SK-N-SH (cell line): ENCODE measurements at regions not wholly inside any gene's neighbourhood (a gene's known extent, or its start where the extent isn't known, plus 50 kb on each side); places are given as distances from the start of the nearest gene placed in this dataset.

Source experiments
- CTCF ChIA-PET: fragments of 300-600, 350-600 bp; formaldehyde crosslinking; extraction: SDS; loops from one replicate; lab custom pipeline; 2021; lab: Yijun Ruan, JAX
- POLR2A ChIA-PET: fragments of 350-600 bp; sonication (Branson Sonifier 250); formaldehyde crosslinking; extraction: SDS; loops from one replicate; lab custom pipeline; 2020; ENCODE audit warnings: antibody characterized with exemption, inconsistent platforms; lab: Yijun Ruan, JAX
- DNase-seq: peaks from one replicate; pipeline ENCODE4 v3.0.0; 2012
- H2AFZ ChIP-seq: fragments of 200-600 bp; sonication (generic); 2 replicates; pipeline ENCODE4 v1.8.1; 2016; ENCODE audit warnings: antibody characterized with exemption, mild to moderate bottlenecking, low read depth
- H3F3A ChIP-seq: fragments of 200-600 bp; sonication (generic); replicated peaks from 2 replicates; pipeline ENCODE3; 2016; ENCODE audit warnings: antibody characterized with exemption, mild to moderate bottlenecking; ENCODE audit not compliant: insufficient read depth
- H3K27ac ChIP-seq, 2 experiments: fragments of 200-500 bp in 1 of 2; fragments of 200-600 bp in 1 of 2; sonication (Bioruptor generic) in 1 of 2; sonication (generic), shearing (Covaris generic) in 1 of 2; 2 replicates each; pipeline versions ENCODE4 v1.5.1 to v1.6.1; 2014 to 2016; ENCODE audit warnings: low read depth in 2 of 2, inconsistent platforms in 1 of 2, low read length in 1 of 2, mild to moderate bottlenecking in 1 of 2, mixed read lengths in 1 of 2
- H3K27me3 ChIP-seq: fragments of 200-600 bp; sonication (generic), shearing (Covaris generic); 2 replicates; pipeline ENCODE4 v1.6.1; 2016; ENCODE audit warnings: mixed run types; ENCODE audit not compliant: insufficient read depth
- H3K36me3 ChIP-seq, 2 experiments: fragments of 200-500 bp in 1 of 2; fragments of 200-600 bp in 1 of 2; sonication (Bioruptor generic) in 1 of 2; sonication (generic) in 1 of 2; replicated peaks in 1 of 2; 2 replicates each; pipeline versions ENCODE3 to v1.5.1; 2014 to 2016; ENCODE audit warnings: low read length in 1 of 2, mild to moderate bottlenecking in 1 of 2; ENCODE audit not compliant: insufficient read depth in 2 of 2, control insufficient read depth in 1 of 2
- H3K4me1 ChIP-seq, 2 experiments: fragments of 200-500 bp in 1 of 2; fragments of 200-600 bp in 1 of 2; sonication (Bioruptor generic) in 1 of 2; sonication (generic), shearing (Covaris generic) in 1 of 2; 2 replicates each; pipeline versions ENCODE4 v1.5.1 to v1.6.1; 2014 to 2016; ENCODE audit warnings: low read depth in 1 of 2, low read length in 1 of 2, mixed run types in 1 of 2; ENCODE audit not compliant: insufficient read depth in 2 of 2, control insufficient read depth in 1 of 2
- H3K4me2 ChIP-seq: fragments of 200-600 bp; sonication (generic), shearing (Covaris generic); 2 replicates; pipeline ENCODE4 v1.6.1; 2017; ENCODE audit warnings: mixed run types
- H3K4me3 ChIP-seq, 2 experiments: fragments of 200-500 bp in 1 of 2; fragments of 200-600 bp in 1 of 2; sonication (Bioruptor generic) in 1 of 2; sonication (generic), shearing (Covaris generic) in 1 of 2; 2 replicates each; pipeline versions ENCODE4 v1.5.1 to v1.8.1; 2014 to 2016; ENCODE audit warnings: low read depth in 2 of 2, inconsistent platforms in 1 of 2, low read length in 1 of 2, mild to moderate bottlenecking in 1 of 2, mixed read lengths in 1 of 2, moderate library complexity in 1 of 2
- H3K79me2 ChIP-seq: fragments of 200-600 bp; sonication (generic); 2 replicates; pipeline ENCODE4 v1.8.1; 2017; ENCODE audit warnings: mild to moderate bottlenecking; ENCODE audit not compliant: insufficient read depth
- H3K9ac ChIP-seq: fragments of 200-600 bp; sonication (generic); 2 replicates; pipeline ENCODE4 v1.6.1; 2017; ENCODE audit warnings: mixed run types
- H3K9me2 ChIP-seq: fragments of 200-600 bp; sonication (generic); 2 replicates; pipeline ENCODE4 v1.6.1; 2017; ENCODE audit warnings: mixed run types
- H3K9me3 ChIP-seq: fragments of 200-600 bp; sonication (generic); 2 replicates; pipeline ENCODE4 v1.6.1; 2017; ENCODE audit warnings: mixed run types, mild to moderate bottlenecking, moderate library complexity
- H4K20me1 ChIP-seq: fragments of 200-600 bp; sonication (generic); 2 replicates; pipeline ENCODE4 v1.6.1; 2017; ENCODE audit warnings: mild to moderate bottlenecking, mixed run types; ENCODE audit not compliant: insufficient read depth
- CHD2 ChIP-seq: fragments of 150-350 bp; IDR thresholded peaks from 2 replicates; pipeline ENCODE4 v1.6.1; 2018; ENCODE audit warnings: low read length; ENCODE audit not compliant: partially characterized antibody
- EP300 ChIP-seq, 2 experiments: IDR thresholded peaks; 2 replicates each; pipeline versions ENCODE4 v1.4.0 to v1.6.1; 2012; ENCODE audit warnings: borderline replicate concordance in 1 of 2, low read depth in 1 of 2, low read length in 1 of 2
- EZH2phosphoT487 ChIP-seq: fragments of 200-600 bp; sonication (generic); IDR thresholded peaks from 2 replicates; pipeline ENCODE4 v1.6.1; 2017; ENCODE audit warnings: low read depth, mixed run types, mild to moderate bottlenecking, antibody characterized with exemption, moderate library complexity, borderline replicate concordance
- FOSL2 ChIP-seq: IDR thresholded peaks from 2 replicates; pipeline ENCODE4 v1.4.0; 2012; ENCODE audit warnings: low read depth, mild to moderate bottlenecking, moderate library complexity, borderline replicate concordance
- FOXJ3 ChIP-seq: sonication (generic); formaldehyde crosslinking; IDR thresholded peaks from 2 replicates; pipeline ENCODE4 v1.5.1; 2020; ENCODE audit warnings: mild to moderate bottlenecking, missing genetic modification reagents
- FOXM1 ChIP-seq: IDR thresholded peaks from 2 replicates; pipeline ENCODE4 v1.4.0; 2012; ENCODE audit warnings: low read depth, mild to moderate bottlenecking
- GABPA ChIP-seq: IDR thresholded peaks from 2 replicates; pipeline ENCODE4 v1.4.0; 2012; ENCODE audit warnings: low read depth, mild to moderate bottlenecking
- GATA2 ChIP-seq: sonication (generic); formaldehyde crosslinking; IDR thresholded peaks from 2 replicates; pipeline ENCODE4 v1.5.0; 2020; ENCODE audit warnings: mild to moderate bottlenecking, missing genetic modification reagents
- JUND ChIP-seq: IDR thresholded peaks from 2 replicates; pipeline ENCODE4 v1.4.0; 2012
- NFIC ChIP-seq: IDR thresholded peaks from 2 replicates; pipeline ENCODE4 v1.4.0; 2012; ENCODE audit warnings: borderline replicate concordance
- POLR2AphosphoS5 ChIP-seq: IDR thresholded peaks from 2 replicates; pipeline ENCODE4 v1.6.1; 2012; ENCODE audit warnings: low read depth, low read length
- RAD21 ChIP-seq: IDR thresholded peaks from 2 replicates; pipeline ENCODE4 v1.6.1; 2012; ENCODE audit warnings: mild to moderate bottlenecking, low read length
- RXRA ChIP-seq: IDR thresholded peaks from 2 replicates; pipeline ENCODE4 v1.4.0; 2012; ENCODE audit warnings: low read depth, mild to moderate bottlenecking, borderline replicate concordance
- SIN3A ChIP-seq: IDR thresholded peaks from 2 replicates; pipeline ENCODE4 v1.6.1; 2012; ENCODE audit warnings: low read depth, mild to moderate bottlenecking, low read length, moderate library complexity, borderline replicate concordance
- TAF1 ChIP-seq: IDR thresholded peaks from 2 replicates; pipeline ENCODE4 v1.6.1; 2012; ENCODE audit warnings: low read depth, mild to moderate bottlenecking, low read length, moderate library complexity, borderline replicate concordance
- TCF12 ChIP-seq: IDR thresholded peaks from 2 replicates; pipeline ENCODE4 v1.4.0; 2012
- TEAD4 ChIP-seq: IDR thresholded peaks from 2 replicates; pipeline ENCODE4 v1.4.0; 2012; ENCODE audit warnings: mild to moderate bottlenecking, borderline replicate concordance; ENCODE audit not compliant: insufficient read depth
- YY1 ChIP-seq: IDR thresholded peaks from 2 replicates; pipeline ENCODE4 v1.4.0; 2012; ENCODE audit warnings: low read depth, mild to moderate bottlenecking
- WGBS: methylation state at CpG from one replicate; pipeline ENCODE4 v1.1.6; 2017; ENCODE audit warnings: low lambda C conversion rate; 5-methylcytosine and 5-hydroxymethylcytosine counted together
- TF ChIP-seq, protein P1 (sequence below): IDR thresholded peaks from 2 replicates; pipeline ENCODE4 v1.4.0; 2012; ENCODE audit warnings: low read depth
- TF ChIP-seq, protein P2 (sequence below): IDR thresholded peaks from 2 replicates; pipeline ENCODE4; 2012
- TF ChIP-seq, protein P3 (sequence below): IDR thresholded peaks from 2 replicates; pipeline ENCODE4 v1.4.0; 2012; ENCODE audit warnings: low read depth, borderline replicate concordance
- TF ChIP-seq, protein P4 (sequence below): fragments of 150-350 bp; IDR thresholded peaks from 2 replicates; pipeline ENCODE4 v1.6.1; 2017; ENCODE audit warnings: antibody characterized with exemption, low read length, low read depth, borderline replicate concordance
- TF ChIP-seq, protein P5 (sequence below): fragments of 200-600 bp; sonication (generic); IDR thresholded peaks from 2 replicates; pipeline ENCODE4 v1.6.1; 2017; ENCODE audit warnings: antibody characterized with exemption, mild to moderate bottlenecking, moderate library complexity
- TF ChIP-seq, protein P6 (sequence below): IDR thresholded peaks from 2 replicates; pipeline ENCODE4 v1.4.0; 2012; ENCODE audit warnings: low read depth, borderline replicate concordance

DNA sequence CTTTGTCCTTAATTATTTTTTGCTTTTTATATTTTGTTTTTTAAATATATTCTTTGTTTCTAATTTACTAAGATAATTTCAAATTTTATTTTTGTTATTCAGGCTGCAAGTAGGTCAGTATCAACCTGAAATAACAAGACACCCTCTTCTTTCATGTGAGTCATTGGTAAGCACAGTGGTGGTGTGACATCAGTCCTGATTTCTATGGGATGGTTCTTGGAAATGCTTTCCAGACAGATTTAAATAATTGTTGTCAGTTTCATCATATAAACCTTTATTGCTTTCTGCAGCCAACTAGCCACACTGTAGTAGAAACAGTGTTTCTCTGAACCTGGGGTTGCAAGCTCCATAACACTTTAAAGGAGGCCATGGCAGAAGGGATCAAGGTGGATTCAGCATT is 157.5 kb upstream of the C21orf91 start:
- no peaks in the 10 kb centered on the region for H4K20me1 ChIP-seq
- no peak overlapping the region for H3K9ac ChIP-seq
- H3K9me3 ChIP-seq: no peaks in the 10 kb centered on the region
- no peaks in the 10 kb centered on the region for H3K36me3 ChIP-seq
- no peaks in the 10 kb centered on the region for H3F3A ChIP-seq
- ChIA-PET CTCF (interaction anchor here (1.4 kb wide), 1 partner anchor 51 kb away, joined by 3 read pairs; no protein-coding TSS in a partner anchor), POLR2A (no interaction called here)
- H3K4me2 ChIP-seq: no peak overlapping the region
- no peaks in the 10 kb centered on the region for H3K4me1 ChIP-seq
- H3K4me3 ChIP-seq: no peak overlapping the region
- TF ChIP-seq EZH2phosphoT487 (no peak), TCF12 (no peak), TEAD4 (no peak), FOXJ3 (CRISPR knock-in tag) (no peak), TAF1 (no peak), SIN3A (no peak), GABPA (no peak), FOSL2 (no peak), YY1 (no peak), POLR2AphosphoS5 (no peak)
- TF ChIP-seq, protein P1, sequence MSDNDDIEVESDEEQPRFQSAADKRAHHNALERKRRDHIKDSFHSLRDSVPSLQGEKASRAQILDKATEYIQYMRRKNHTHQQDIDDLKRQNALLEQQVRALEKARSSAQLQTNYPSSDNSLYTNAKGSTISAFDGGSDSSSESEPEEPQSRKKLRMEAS: no peak
- TF ChIP-seq, protein P2, sequence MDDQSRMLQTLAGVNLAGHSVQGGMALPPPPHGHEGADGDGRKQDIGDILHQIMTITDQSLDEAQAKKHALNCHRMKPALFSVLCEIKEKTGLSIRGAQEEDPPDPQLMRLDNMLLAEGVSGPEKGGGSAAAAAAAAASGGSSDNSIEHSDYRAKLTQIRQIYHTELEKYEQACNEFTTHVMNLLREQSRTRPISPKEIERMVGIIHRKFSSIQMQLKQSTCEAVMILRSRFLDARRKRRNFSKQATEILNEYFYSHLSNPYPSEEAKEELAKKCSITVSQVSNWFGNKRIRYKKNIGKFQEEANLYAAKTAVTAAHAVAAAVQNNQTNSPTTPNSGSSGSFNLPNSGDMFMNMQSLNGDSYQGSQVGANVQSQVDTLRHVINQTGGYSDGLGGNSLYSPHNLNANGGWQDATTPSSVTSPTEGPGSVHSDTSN: no peak
- TF ChIP-seq, protein P3, sequence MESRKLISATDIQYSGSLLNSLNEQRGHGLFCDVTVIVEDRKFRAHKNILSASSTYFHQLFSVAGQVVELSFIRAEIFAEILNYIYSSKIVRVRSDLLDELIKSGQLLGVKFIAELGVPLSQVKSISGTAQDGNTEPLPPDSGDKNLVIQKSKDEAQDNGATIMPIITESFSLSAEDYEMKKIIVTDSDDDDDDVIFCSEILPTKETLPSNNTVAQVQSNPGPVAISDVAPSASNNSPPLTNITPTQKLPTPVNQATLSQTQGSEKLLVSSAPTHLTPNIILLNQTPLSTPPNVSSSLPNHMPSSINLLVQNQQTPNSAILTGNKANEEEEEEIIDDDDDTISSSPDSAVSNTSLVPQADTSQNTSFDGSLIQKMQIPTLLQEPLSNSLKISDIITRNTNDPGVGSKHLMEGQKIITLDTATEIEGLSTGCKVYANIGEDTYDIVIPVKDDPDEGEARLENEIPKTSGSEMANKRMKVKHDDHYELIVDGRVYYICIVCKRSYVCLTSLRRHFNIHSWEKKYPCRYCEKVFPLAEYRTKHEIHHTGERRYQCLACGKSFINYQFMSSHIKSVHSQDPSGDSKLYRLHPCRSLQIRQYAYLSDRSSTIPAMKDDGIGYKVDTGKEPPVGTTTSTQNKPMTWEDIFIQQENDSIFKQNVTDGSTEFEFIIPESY: no peak
- TF ChIP-seq, protein P4, sequence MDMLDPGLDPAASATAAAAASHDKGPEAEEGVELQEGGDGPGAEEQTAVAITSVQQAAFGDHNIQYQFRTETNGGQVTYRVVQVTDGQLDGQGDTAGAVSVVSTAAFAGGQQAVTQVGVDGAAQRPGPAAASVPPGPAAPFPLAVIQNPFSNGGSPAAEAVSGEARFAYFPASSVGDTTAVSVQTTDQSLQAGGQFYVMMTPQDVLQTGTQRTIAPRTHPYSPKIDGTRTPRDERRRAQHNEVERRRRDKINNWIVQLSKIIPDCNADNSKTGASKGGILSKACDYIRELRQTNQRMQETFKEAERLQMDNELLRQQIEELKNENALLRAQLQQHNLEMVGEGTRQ: no peak
- H3K9me2 ChIP-seq: no peaks in the 10 kb centered on the region
- H3K27me3 ChIP-seq: no peaks in the 10 kb centered on the region
- H3K79me2 ChIP-seq: no peaks in the 10 kb centered on the region
- no peak for DNase-seq
- H3K27ac ChIP-seq: no peak overlapping the region
- H2AFZ ChIP-seq: no peak overlapping the region

DNA sequence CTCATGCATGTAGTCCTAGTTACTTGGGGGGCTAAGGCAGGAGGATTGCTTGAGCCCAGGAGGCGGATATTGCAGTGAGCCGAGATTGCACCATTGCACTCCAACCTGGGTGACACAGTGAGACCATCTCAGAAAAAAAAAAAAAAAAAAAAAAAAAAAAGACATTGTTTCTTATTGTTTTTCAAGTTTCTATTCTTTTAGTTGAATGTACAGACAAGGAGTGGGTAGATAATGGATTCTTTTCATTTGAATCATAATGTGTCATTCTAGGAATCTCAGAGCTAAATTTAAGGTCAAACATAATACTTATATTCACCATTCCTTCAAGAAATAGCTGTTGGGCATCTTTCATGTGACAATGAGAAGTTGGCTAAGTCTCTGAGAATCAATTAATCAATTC is 157.0 kb upstream of the C21orf91 start:
- ChIA-PET CTCF (interaction anchor here (1.4 kb wide), 1 partner anchor 50 kb away, joined by 3 read pairs; no protein-coding TSS in a partner anchor), POLR2A (no interaction called here)
- H3K27ac ChIP-seq: no peak overlapping the region
- no peaks in the 10 kb centered on the region for H3K27me3 ChIP-seq
- H3K9me2 ChIP-seq: no peaks in the 10 kb centered on the region
- H3K4me2 ChIP-seq: no peak overlapping the region
- H3K79me2 ChIP-seq: no peaks in the 10 kb centered on the region
- no peak for DNase-seq
- H4K20me1 ChIP-seq: no peaks in the 10 kb centered on the region
- no peak overlapping the region for H3K4me3 ChIP-seq
- no peaks in the 10 kb centered on the region for H3K9me3 ChIP-seq
- no peak overlapping the region for H3K9ac ChIP-seq
- H3K36me3 ChIP-seq: no peaks in the 10 kb centered on the region
- WGBS: 3% methylated on average over 2 of the region's 2 CpGs
- H3K4me1 ChIP-seq: no peaks in the 10 kb centered on the region
- H2AFZ ChIP-seq: no peak overlapping the region
- H3F3A ChIP-seq: no peaks in the 10 kb centered on the region
- TF ChIP-seq FOXM1 (no peak), NFIC (no peak), CHD2 (no peak), TCF12 (no peak), RXRA (no peak), EP300 (IDR thresholded peaks at IDR 0.05; ENCODE audit: borderline replicate concordance in 1 of 2, low read depth in 1 of 2, low read length in 1 of 2) (no peak), EZH2phosphoT487 (no peak), GATA2 (CRISPR knock-in tag) (no peak), JUND (no peak), RAD21 (no peak)
- TF ChIP-seq, protein P5, sequence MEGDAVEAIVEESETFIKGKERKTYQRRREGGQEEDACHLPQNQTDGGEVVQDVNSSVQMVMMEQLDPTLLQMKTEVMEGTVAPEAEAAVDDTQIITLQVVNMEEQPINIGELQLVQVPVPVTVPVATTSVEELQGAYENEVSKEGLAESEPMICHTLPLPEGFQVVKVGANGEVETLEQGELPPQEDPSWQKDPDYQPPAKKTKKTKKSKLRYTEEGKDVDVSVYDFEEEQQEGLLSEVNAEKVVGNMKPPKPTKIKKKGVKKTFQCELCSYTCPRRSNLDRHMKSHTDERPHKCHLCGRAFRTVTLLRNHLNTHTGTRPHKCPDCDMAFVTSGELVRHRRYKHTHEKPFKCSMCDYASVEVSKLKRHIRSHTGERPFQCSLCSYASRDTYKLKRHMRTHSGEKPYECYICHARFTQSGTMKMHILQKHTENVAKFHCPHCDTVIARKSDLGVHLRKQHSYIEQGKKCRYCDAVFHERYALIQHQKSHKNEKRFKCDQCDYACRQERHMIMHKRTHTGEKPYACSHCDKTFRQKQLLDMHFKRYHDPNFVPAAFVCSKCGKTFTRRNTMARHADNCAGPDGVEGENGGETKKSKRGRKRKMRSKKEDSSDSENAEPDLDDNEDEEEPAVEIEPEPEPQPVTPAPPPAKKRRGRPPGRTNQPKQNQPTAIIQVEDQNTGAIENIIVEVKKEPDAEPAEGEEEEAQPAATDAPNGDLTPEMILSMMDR: no peak
- TF ChIP-seq, protein P6, sequence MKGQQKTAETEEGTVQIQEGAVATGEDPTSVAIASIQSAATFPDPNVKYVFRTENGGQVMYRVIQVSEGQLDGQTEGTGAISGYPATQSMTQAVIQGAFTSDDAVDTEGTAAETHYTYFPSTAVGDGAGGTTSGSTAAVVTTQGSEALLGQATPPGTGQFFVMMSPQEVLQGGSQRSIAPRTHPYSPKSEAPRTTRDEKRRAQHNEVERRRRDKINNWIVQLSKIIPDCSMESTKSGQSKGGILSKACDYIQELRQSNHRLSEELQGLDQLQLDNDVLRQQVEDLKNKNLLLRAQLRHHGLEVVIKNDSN: no peak
